EL (cell line): ENCODE measurements at regions not wholly inside any gene's neighbourhood (a gene's known extent, or its start where the extent isn't known, plus 50 kb on each side); places are given as distances from the start of the nearest gene placed in this dataset.

Experiments
- DNase-seq: peaks from one replicate; pipeline ENCODE4 v3.0.0-alpha.2; 2016

- DNase-seq, result no peak
These were observed 209.3 kb upstream of the FOXN3 start for GRCh38 chr14:89626233-89626806.

- no peak for DNase-seq
These were observed 208.7 kb upstream of the FOXN3 start for GRCh38 chr14:89625731-89626232.

DNA sequence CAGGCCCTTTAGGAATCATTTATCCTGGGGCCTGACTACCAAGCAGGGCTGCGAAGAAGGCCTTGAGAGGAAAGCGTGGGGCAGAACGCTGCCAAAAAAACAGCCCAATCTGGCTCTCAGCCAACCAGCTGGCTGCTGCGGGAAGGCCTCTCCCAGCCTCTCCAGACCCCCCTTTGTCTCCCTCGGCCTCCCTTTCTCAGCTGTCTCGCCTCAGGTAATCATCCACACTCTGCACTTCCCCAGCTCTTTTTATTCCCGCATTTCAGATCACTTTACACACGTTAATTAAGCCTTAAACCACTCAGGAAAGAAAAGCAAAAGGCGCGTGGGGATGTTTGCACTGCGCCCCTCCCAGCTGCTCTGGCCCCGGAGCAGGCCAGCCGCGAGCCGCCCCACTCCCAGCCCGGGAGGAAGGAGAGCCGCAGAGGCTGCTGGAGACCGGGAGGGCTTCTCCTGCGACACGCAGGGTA, 208.2 kb upstream of the FOXN3 start:
- DNase-seq, result no peak

- no peak for DNase-seq
These were observed 207.6 kb upstream of the FOXN3 start for GRCh38 chr14:89624500-89625156.

GRCh38 chr14:89621791-89622638, 205.0 kb upstream of the FOXN3 start:
- DNase-seq, result no peak

GRCh38 chr14:89621009-89621421, 204.0 kb upstream of the FOXN3 start:
- DNase-seq, result no peak

GRCh38 chr14:89620436-89620835, 203.4 kb upstream of the FOXN3 start:
- DNase-seq, result no peak

DNA sequence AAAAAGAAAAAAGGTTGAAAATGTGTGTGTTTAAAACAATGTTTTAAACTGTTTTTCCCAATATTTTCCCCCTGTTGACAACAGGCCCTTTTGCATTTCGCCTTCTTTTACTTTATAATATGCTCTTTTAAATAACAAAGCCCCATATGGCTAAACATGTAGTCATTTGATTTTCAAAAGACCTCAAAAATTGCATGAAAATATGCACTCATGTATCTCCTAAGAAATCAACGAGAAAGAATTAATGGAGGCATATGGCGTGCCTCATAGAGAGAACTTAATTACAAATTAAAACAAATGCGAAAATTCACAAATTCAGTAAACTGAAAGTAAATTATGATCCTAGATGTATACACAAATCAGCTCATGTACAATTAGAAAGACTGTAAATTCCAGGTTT, 202.6 kb upstream of the FOXN3 start:
- no peak for DNase-seq

DNA sequence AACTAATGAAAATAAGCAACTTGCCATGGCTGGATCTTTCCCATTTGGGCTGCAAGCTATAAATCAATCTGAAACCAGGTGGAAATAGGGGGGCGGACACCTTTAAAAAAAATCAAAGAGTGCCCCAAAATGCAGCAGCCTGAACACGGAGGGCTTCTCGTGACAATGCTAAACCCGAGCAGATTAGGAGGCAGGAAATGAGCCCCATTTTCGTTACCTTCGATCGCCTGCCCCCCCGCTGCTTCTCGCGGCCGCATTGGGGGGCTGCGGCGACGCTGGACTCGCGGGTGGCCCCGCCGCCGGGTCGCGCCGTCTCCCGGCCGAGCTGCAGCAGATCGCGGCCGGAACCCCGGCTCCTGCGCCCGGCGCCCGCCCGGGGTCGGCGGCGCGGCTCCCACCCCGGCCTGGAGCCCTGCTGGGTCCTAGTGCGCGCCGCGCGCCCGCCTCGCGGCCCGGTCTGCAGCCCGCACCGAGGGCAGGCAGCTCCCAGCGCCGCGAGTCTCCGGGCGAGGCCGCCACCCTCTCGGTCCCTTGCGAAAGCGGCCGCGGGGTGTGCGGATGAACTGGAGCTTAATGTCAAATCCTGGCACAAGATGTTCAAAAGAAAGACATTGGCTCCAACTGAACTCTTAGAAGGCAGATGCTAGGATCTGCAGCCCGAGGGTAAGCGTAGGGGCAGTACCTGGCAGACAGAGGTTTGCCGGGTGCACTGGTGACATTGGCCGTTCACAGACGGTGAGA, 201.9 kb upstream of the FOXN3 start:
- DNase-seq, result peak; percentile 72

GRCh38 chr14:89618330-89618708, 201.3 kb upstream of the FOXN3 start:
- DNase-seq, result peak; percentile 18

DNA sequence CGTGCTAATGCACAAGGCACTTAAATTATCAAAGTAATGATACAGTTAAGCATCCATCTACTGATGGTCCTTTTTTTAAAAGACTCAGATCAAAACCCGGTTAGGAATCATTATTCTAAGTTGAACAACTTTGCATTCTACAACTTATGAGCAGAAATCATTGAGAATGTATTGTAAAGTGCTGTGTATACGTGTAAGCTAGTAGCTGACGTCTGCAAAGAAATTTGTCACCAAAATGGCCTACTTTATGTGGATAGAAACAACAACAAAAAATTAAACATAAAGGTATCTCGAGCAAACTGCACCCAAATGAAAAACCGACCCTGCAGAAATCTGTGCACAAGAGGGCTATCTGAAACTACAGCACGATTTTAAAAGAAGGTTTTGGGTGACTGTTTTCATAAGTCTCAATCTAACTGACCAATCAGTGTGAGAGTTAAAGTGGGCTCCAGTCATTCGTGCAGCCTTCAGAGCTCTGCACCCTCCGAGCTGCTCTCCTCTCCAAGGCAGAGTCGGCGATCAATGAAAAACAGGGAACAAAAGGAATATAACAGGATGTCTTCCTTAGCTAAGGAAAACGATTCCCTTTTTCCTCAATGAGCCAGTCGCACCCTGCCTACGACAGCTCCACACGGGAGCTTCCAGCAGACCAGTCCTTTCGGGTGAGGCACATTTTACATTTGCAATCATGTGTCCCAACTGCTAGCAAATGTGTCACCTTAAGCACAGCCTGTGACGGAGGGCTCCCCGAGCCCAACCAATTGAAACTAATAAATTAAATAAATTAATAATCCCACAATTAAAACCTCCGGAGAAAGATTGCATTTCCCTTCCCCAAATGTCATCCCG, 200.7 kb upstream of the FOXN3 start:
- peak; percentile 61 for DNase-seq

DNA sequence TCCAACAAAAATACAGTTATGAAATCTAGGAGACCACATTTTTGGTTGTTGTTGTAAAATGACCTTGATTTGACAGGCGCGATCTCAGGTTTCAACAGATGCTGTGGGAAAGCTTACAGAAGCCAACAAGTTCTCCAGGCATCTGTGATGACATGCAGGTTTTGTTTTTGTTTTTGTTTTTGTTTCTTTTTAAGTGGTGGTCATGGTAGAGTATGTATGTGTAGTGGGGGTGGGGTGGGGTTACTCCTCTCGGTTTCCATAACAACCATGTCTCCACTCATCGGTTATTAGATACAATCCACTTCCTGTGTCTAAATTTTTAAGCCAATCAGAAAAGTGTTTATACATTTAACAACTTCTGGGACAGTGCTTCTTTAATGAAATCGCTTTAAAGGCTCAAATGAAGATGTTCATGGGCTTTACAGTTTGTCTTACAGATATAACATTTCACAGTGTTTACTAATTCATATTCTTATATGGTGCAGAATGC, 199.9 kb upstream of the FOXN3 start:
- peak; percentile 21 for DNase-seq

DNA sequence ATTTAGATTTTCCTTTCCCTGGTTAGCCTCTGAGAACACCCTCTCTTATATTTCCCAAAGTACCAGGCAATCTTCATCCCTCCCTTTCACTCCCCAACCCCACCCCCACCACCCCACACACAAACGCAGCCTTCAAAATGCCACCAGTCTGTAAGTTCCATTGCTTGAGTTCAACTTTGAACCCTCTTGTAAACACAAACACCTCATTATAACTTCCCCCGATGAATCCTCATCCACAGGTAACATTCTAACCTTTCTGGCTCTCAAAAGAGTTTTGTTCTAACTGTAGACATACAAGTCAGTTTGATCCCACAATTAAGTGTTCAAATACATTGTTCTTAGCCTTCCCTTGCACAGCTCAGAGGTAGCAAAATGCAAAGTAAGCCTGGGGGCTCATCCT, 199.4 kb upstream of the FOXN3 start:
- DNase-seq, result no peak

DNA sequence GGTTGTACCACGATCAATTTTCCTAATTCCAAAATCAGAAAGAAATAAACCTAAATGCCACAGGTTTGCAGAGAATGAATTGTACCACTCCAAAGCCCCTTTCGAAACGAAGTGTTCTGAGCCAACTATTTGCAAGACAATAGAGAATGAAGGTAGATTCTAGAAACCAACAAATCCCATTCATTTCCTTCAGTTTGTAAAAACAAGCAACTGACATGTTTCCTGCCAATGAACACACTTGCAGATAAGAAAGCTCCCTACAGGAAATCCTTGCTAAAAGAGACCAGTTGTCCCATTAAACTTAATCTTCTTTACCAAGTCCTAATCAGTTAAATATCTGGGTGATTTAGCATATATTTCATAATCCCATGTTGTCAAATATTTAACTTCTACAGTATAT, 198.4 kb upstream of the FOXN3 start:
- no peak for DNase-seq

DNA sequence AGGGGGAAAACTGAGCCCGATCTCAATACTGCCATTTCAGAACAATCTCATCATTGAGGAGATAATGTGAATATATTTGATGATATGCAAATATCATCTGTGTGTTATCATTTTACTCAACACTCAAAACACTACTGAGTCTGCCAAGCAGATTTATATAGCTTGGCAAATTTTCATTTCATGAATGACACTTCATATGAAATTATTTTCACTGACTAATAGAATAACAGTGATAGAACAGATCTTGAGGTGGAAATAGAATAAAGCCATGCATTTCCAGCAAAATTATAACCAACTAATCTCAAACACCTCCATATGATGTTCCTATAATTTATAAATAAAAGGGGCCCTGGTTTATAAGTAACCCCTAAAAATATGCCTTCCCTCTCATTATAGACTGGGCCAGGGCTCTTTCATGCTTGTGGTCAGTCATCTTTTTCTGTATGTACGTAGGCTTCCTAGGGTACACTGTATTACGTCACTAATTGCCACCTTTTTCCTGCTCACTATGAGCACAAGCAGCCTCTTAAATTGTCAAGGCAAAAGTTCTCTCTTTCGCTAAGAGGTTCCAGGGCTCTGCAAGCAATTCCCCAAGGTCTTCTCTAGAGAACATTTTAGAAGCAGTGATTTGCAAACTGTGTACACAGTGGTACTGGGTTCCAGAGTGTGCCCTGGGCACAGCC, 197.1 kb upstream of the FOXN3 start:
- no peak for DNase-seq

DNA sequence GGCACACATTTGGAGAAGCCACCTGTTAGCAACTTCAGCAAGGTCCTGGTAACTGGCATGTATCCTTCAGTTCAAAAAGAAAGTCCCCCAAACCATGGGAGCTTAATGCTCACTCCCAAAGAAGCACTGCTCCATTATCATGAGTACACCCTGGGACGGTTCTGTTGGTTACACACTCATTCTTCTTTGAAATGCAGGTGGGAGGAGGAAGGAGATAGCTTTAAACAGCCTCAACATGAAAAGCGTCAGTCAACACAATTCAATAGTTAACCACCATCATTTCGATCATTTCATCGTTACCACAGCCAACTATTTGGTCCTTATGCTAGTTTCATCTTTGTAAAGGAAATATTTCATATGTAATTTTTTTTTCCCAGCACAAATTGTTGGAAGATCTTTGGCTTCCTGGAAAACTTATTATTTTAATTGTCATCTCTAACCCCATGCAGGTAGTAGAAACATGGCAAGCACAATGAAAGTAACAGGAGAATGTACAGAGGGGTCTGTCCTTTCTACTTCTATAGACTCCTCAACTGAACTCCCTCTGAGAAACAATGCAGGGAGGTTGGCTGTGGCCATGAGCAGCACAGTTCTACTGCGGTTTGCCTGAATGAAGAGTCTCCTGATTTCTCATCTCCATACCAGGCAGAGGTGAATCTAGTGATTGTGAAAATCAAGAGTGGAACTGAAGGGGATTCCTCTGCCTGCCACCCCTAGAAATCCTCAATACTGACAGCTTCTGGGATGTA, 196.4 kb upstream of the FOXN3 start:
- no peak for DNase-seq

DNA sequence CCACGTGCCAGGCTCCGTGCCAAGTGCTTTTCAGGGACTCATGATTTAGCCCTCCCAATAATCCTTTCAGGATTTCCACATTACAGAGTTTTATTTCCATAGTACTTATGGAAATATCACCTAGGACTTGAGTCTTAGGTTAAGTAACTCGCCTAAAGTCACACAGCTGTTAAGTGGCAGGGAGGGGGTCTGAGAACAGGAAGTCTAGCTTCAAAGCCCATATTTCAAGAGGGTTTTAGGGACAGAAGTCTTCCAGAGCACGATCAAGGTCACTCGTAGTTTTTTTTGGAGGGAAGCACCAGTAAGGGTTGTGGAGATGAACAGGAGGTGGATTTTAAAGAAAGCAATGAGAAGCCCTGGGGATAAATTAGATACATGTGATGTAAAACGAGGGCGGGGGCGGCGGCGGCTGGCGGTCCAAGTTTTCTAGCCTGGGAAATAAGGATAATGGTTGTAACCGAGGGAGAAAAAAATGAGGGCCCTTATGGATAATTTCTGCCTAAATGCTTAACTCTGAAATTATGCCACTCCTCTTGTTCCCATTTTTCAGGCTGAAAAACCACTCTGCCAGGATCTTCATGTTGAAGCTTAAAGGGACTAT, 192.6 kb upstream of the FOXN3 start:
- DNase-seq, result no peak

DNA sequence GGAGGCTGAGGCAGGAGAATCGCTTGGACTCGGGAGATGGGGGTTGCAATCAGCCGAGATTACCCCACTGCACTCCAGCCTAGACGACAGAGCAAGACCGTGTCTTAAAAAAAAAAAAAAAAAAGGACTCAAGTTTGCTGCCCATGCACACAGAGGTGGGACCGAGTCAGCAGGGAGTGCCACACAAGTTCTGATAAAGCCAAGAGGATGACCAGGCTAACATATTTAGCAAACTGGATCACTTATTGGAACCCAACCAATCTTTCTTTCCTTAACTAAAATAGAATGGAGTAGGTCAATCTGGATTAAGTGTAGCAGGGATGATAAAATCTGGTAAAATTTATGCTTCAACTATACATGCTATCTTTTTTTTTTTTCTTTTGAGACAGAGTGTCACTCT, 190.4 kb upstream of the FOXN3 start:
- peak; percentile 32 for DNase-seq

GRCh38 chr14:89603938-89604480, 187.0 kb upstream of the FOXN3 start:
- DNase-seq, result no peak
